GM18507 (cell line): ENCODE measurements at regions not wholly inside any gene's neighbourhood (a gene's known extent, or its start where the extent isn't known, plus 50 kb on each side); places are given as distances from the start of the nearest gene placed in this dataset.

ENCODE experiments used
- DNase-seq: peaks from one replicate; pipeline ENCODE4 v3.0.0; 2011; ENCODE audit warnings: low read depth; ENCODE audit not compliant: insufficient read length; ENCODE audit errors: extremely low spot score
- FAIRE-seq: peaks from 2 replicates; lab custom pipeline; 2011; peaks lifted over from hg19 to GRCh38; lab: Jason Lieb, UNC

DNA sequence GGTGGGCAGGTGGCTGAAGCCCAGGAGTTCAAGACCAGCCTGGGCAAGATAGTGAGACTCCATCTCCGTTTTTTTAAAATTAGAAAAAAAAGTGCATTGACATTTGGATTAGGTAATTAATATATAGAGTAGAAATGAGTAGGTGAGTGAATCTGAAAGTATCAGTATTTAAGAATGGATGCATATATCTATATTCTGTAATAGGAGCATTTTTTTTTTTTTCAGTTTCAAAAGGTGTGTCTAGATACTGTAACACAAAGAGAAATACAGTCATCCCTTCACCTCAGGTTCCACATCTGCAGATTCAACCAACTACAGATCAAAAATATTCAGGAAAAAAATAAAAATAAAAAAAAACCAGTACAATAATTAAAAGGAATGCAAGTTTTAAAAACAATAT is 50.8 kb downstream of the RBM27 start:
- FAIRE-seq (no peak), DNase-seq (no peak)

- FAIRE-seq, result peak; percentile 74
- DNase-seq, result no peak
These were observed 65.5 kb upstream of the POU4F3 start for GRCh38 chr5:146273109-146273508.

GRCh38 chr5:146283344-146283761 is 55.3 kb upstream of the POU4F3 start:
- FAIRE-seq (no peak), DNase-seq (no peak)

DNA sequence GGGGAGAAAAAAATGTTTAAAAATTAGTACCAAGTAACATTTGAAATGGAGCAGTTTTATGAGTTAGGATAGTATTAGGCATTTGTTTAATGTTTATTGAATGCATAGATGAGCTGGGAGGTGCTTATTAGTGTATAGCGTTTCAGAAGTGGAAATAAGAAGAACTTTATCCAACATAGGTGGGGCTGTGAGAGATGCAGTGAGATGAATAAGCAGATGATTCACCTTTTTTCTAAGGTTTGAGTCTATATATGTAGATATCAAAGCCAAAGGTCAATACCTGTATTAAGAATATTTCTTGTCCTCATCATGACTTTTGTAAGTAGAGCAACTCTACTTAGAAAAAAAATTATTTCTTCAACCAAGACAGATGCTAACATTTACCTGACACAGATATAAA is 54.6 kb upstream of the POU4F3 start:
- FAIRE-seq, result no peak
- no peak for DNase-seq
